HG02973 (cell line): ENCODE measurements at regions not wholly inside any gene's neighbourhood (a gene's known extent, or its start where the extent isn't known, plus 50 kb on each side); places are given as distances from the start of the nearest gene placed in this dataset.
"Not testable (repeated sequence)": the region's sequence is repeated elsewhere in the genome, so short reads cannot be mapped to it uniquely, and the experiment has no call there.

Experiments
- ATAC-seq: cut with Tn5 transposase; IDR thresholded peaks from one replicate; pipeline ENCODE4 v1.9.1; 2021; ENCODE audit warnings: moderate library complexity; ENCODE audit not compliant: unreplicated experiment

DNA sequence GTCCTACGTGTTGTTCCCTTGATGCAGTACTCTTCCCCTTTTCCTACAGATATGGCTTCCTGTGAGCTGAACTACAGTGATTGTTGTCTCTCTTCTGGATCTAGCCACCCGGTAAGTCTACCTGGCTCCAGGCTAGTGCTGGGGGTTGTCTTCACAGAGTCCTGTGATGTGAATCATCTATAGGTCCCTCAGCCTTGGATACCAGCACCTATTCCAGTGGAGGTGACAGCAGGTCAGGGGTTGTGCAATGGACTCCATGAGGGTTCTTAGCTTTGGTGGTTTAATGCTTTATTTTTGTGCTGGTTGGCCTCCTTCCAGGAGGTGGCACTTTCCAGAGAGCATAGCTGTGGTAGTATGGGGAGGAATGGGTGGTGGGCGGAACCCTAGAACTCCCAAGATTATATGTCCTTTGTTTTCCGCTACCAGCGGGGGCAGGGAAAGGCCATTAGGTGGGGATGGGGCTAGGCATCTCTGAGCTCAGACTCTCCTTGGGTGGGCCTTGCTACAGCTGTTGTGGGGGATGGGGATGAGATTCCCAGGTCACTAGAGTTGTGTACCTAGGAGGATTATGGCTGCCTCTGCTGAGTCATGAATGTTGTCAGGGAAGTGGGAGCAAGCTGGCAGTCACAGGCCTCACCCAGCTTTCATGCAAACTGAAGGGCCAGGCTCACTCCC, 121.4 kb upstream of the ANKRD50 start:
- ATAC-seq = no peak

GRCh38 chr4:124828382-124828781, 115.8 kb upstream of the ANKRD50 start:
- ATAC-seq = no peak

DNA sequence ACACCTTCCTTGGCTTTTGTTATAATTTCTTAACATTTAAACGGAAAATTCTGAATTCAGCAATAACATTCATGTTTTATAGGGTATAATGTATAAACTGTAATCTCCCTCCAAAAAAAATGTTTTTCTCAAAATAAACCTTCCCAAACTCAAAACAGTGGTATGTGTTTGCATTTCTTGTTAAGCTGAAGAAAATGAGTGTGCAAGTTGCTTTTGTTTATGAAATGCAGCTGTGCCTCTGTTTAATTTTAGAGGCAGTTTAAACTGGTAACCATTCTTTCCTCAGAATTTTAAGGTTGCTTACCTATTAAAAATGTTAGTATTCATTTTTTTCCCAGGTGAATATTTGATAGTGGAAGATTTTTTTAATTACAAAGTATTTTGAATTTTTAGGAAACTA, 105.0 kb upstream of the ANKRD50 start:
- ATAC-seq = no peak

GRCh38 chr4:124812203-124812602, 99.7 kb upstream of the ANKRD50 start:
- not testable (repeated sequence) for ATAC-seq

GRCh38 chr4:124810827-124811226, 98.3 kb upstream of the ANKRD50 start:
- ATAC-seq = no peak

DNA sequence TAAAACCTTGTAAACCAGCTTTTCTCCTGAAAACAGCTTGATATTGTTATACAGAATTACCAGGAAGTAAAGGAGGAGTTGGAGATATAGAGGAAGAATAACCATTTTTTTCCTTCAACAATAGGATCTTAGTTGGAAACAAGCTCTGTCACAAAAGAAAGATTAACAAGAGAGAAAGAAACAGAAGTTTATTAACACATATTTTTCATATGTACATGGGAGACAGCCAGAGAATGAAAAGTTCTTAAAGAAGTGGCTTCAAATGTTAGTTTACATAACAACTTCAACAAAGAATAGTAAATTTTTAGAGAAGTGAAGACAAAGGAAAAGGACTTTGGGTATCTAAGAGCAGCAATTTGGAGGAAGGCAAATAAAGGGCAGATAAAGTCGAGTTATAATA, 94.9 kb upstream of the ANKRD50 start:
- ATAC-seq = no peak

DNA sequence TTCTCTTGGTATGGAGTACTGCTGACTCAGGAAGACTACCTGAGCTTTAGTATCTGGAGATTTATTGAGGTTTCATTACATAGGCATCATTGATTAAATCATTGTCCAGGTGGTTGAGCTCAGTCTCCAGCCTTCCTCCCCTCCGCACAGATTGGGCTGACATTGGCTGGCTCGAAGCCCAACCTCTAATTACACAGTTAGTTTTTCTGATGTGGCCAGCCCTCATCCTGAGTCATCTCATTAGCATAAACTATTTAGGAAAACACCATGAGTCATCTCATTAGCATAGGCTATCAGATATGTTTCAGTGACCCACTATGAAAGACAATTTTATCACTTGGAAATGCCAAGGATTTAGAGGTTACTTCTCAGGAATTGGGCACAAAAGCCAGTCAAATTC, 93.9 kb upstream of the ANKRD50 start:
- no peak for ATAC-seq

DNA sequence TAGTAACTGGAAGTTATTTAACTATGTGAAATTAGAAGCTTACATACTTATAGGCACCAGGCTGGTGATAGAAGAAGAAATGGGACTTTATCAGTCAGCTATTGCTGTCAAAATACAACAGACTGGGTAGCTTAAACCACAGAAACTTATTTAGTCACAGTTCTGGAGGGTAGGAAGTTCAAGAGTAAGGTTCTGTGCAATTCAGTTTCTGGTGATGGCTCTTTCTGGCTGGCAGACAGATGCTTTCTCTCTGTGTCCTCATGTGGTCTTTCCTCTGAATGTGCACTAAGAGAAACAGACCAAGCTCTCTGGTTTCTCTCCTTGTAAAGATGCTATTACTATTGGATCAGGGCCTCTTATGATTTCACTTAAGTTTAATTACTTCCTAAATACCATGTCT, 92.1 kb upstream of the ANKRD50 start:
- ATAC-seq = peak; percentile 86

- no peak for ATAC-seq
Measured at GRCh38 chr4:124804041-124804440, 91.5 kb upstream of the ANKRD50 start.

GRCh38 chr4:124803641-124804040, 91.1 kb upstream of the ANKRD50 start:
- peak; percentile 71 for ATAC-seq

- ATAC-seq = no peak
Measured at GRCh38 chr4:124803026-124803425, 90.5 kb upstream of the ANKRD50 start.

DNA sequence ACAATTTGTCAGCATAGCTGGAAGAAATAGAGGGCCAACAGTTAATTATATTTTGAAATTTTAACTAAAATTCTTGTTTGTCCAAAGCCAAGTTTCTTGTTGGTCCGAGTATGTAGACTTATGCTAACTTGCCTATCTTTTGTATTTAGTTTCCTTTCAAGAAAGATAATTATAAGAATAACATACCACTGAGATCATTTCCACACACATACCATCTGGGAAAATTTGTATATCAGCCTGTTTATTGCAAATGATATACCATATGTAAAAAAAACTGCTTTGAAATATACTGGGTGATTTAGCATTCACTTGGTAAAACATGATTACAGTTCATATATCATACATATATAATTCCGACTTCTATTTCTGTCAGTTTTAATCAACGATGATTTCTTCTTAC, 84.7 kb upstream of the ANKRD50 start:
- no peak for ATAC-seq

GRCh38 chr4:124790471-124790870, 77.9 kb upstream of the ANKRD50 start:
- no peak for ATAC-seq

GRCh38 chr4:124786634-124787033, 74.1 kb upstream of the ANKRD50 start:
- no peak for ATAC-seq

DNA sequence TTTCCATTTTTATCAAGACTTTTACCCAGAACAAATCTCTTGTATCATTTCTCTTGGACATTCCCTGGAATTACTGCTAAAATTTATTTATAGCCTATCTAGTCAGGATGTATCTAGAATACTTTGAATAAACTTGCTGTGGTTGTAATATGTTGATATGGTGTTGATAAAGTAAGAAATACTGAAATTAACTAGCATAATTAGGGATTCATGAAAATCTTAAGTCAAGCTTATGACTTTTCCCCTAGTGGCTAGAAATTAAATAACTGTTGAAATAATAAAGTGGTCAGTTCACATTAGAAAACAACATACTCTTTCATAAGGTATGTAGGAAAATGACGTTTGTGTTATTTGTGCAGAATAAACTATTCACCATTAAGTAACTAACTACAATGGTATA, 73.1 kb upstream of the ANKRD50 start:
- no peak for ATAC-seq

DNA sequence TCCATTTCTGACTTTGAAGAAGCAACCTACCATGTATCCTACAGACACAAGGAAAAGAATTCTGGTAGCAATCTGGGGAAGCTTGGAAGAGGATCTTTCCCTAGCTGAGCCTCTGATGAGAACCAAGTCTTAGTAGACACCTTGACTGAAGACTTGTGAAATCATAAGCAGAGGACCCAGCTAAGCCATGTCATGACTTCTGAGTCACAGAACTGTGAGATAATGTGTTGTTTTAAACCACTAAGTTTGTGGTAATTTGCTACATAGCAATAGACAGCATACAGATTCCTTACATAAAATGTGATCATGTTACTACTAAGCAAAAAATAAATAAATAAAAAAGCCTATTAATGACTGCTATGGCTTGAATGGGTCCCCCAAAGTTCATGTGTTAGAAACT, 71.3 kb upstream of the ANKRD50 start:
- ATAC-seq = no peak

- no peak for ATAC-seq
Measured at GRCh38 chr4:124777007-124777406, 64.5 kb upstream of the ANKRD50 start.

DNA sequence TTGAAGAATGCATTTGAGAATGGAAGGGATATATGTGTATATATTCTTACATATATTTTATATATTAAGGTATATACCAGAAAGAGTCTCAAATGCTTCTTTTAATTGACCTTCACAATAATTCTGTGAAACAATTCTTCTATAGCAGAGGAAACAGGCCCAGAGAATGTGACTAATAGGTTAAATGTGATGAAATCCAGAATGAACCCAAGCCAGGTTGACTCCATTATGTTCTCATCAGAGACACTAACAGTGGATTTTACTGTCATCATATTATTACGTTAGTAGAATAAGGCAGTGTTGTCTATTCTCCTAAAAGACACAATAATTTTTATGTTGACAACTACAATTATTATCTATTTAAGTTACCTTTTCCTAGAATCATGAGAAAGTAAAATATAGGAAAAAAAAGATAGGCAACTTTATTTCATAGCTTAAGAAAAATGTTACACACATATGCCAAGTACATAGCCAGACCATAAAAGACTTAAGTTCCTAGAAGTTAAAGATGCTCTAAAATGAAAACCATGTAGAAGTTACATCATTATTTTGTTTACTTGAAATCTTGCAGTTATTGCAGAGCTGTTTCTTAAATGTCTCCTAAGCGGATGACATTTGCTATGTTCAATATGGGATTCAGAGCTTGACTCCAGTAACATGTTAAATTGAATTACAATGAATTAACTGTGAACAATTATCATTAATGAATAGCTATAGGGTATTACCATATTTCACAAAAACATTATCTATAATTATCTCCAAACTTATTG, 56.2 kb upstream of the ANKRD50 start:
- ATAC-seq = no peak

DNA sequence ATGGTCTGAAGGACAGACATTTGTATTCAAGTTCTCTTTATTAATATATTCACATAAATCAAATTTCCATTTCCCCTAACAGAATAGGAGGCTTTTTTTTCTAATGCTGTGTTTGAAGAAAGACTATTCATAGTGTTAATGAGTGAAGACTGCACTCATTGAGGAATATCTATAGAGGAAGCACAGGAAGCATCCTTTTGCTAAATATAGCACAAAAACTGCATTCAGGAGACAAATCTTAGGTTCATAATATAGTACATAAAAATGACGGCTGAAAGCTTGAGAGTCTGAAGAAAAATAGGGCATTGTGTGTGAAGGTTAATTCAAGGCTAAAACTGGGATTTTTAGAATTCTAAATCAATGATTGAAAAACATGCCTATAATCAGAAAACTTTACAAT, 50.4 kb upstream of the ANKRD50 start:
- no peak for ATAC-seq
